ENCODE measurements at regions not wholly inside any gene's neighbourhood (a gene's known extent, or its start where the extent isn't known, plus 50 kb on each side); places are given as distances from the start of the nearest gene placed in this dataset.

DNA sequence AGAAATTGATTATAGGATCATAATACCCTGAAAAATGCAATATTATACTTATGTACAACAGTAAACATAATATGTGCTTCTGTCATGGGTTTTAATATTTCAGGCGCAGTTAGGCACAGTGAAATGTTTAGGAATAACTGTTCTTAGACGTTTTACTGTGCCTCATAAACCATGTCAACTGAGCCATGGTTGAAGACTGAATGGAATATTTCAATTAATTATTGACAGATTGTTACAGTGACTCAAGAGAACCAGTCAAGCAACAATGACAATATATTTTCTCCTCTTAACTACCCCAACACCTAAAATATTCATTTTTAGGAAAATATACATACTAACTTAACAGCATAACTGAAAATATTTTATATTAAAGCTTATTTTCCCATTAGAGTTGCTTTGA is 852.7 kb upstream of the FRG1 start:
- WGBS = 68% methylated on average over 2 of the region's 2 CpGs
- Histone ChIP-seq H3K9me3 (no peaks in the 10 kb centered on the region), H3K27me3 (no peaks in the 10 kb centered on the region), H3K27ac (no peak overlapping the region), H3K4me1 (no peaks in the 10 kb centered on the region), H3K36me3 (no peaks in the 10 kb centered on the region), H3K4me3 (no peak overlapping the region)
- TF ChIP-seq CTCF (IDR thresholded peaks at IDR 0.05) (no peak), POLR2A (IDR thresholded peaks at IDR 0.05) (no peak), EP300 (IDR thresholded peaks at IDR 0.05) (no peak)
- DNase-seq (ENCODE audit: low spot score in 2 of 2) = no peak

GRCh38 chr4:189088780-189089179 is 851.9 kb upstream of the FRG1 start:
- H3K4me1 ChIP-seq = no peaks in the 10 kb centered on the region
- no peak for DNase-seq (ENCODE audit: low spot score in 2 of 2)

DNA sequence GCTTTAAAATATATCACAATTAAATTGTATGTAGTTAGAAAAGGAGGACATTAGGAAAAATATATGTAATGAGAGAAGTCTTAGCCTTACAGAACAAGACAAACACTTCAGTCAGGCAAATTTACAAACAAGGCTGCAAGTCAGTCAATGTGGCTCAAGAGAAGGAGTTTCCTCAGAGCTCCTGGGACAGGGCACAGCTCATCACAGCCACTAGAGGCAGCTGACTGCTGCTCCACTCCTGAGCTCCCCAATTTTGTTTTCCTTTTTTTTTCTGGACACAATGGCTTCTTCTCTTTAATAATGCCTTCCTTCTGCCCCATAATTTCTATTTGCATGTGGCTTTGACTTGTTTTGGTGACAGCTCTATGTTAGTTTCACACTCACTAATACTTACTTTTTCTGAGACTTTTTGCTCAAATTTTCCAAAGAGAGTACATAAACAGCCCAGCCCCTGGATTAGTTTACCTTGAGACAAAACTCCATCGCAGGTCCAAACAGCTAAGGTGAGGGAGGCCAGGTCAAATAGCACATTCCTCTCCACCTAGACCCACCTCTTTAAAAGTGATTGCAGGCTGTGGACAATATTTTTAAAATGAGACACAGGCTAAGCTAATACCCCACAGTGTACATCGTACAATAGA is 850.4 kb upstream of the FRG1 start:
- 72% methylated on average over 2 of the region's 2 CpGs for WGBS
- DNase-seq (ENCODE audit: low spot score in 2 of 2) = no peak
- Histone ChIP-seq H3K4me3 (no peak overlapping the region), H3K36me3 (no peaks in the 10 kb centered on the region), H3K27ac (no peak overlapping the region), H3K27me3 (no peaks in the 10 kb centered on the region), H3K4me1 (no peaks in the 10 kb centered on the region), H3K9me3 (peaks cover 3% of the 10 kb centered on the region)
- TF ChIP-seq CTCF (IDR thresholded peaks at IDR 0.05) (peak in 1 of 2 donors; percentile 33), POLR2AphosphoS5 (IDR thresholded peaks at IDR 0.05) (no peak)

More at GRCh38 chr4:189088780-189089179, 851.9 kb upstream of the FRG1 start:
- no peak for TF ChIP-seq CTCF (IDR thresholded peaks at IDR 0.05)
- no peak for TF ChIP-seq EP300 (IDR thresholded peaks at IDR 0.05)
- no peak for TF ChIP-seq POLR2A (IDR thresholded peaks at IDR 0.05)
- no peak for TF ChIP-seq POLR2AphosphoS5 (IDR thresholded peaks at IDR 0.05)
- Histone ChIP-seq H3K4me3 (no peak overlapping the region), H3K36me3 (no peaks in the 10 kb centered on the region), H3K9me3 (no peaks in the 10 kb centered on the region), H3K27me3 (no peaks in the 10 kb centered on the region), H3K27ac (no peak overlapping the region)
- WGBS = 60% methylated on average over 5 of the region's 5 CpGs

GRCh38 chr4:189092581-189092980 is 848.1 kb upstream of the FRG1 start:
- WGBS = 49% methylated on average over 4 of the region's 4 CpGs
- Histone ChIP-seq H3K27me3 (no peaks in the 10 kb centered on the region), H3K4me1 (no peaks in the 10 kb centered on the region), H3K27ac (no peak overlapping the region), H3K9me3 (peaks cover 3% of the 10 kb centered on the region), H3K4me3 (no peak overlapping the region), H3K36me3 (no peaks in the 10 kb centered on the region)
- TF ChIP-seq EP300 (IDR thresholded peaks at IDR 0.05) = no peak
- TF ChIP-seq POLR2A (IDR thresholded peaks at IDR 0.05) = no peak
- no peak for TF ChIP-seq POLR2AphosphoS5 (IDR thresholded peaks at IDR 0.05)
- no peak for TF ChIP-seq CTCF (IDR thresholded peaks at IDR 0.05)
- no peak for DNase-seq (ENCODE audit: low spot score in 2 of 2)

GRCh38 chr4:189096108-189096507 is 844.6 kb upstream of the FRG1 start:
- DNase-seq (ENCODE audit: low spot score in 2 of 2) = no peak
- 95% methylated on average over 16 of the region's 16 CpGs for WGBS
- H3K27me3 ChIP-seq = no peaks in the 10 kb centered on the region
- H3K27ac ChIP-seq = no peak overlapping the region
- H3K4me3 ChIP-seq = no peak overlapping the region
- H3K4me1 ChIP-seq = no peaks in the 10 kb centered on the region
- H3K36me3 ChIP-seq = no peaks in the 10 kb centered on the region
- H3K9me3 ChIP-seq = peaks cover 3% of the 10 kb centered on the region
- no peak for TF ChIP-seq CTCF (IDR thresholded peaks at IDR 0.05)
- TF ChIP-seq EP300 (IDR thresholded peaks at IDR 0.05) = no peak
- no peak for TF ChIP-seq POLR2AphosphoS5 (IDR thresholded peaks at IDR 0.05)
- TF ChIP-seq POLR2A (IDR thresholded peaks at IDR 0.05) = no peak
